PC-3 (cell line): ENCODE measurements at regions not wholly inside any gene's neighbourhood (a gene's known extent, or its start where the extent isn't known, plus 50 kb on each side); places are given as distances from the start of the nearest gene placed in this dataset.

Experiments used
- CTCF ChIP-seq: fragments of 300-600 bp; sonication (generic); conservative IDR thresholded peaks from 2 replicates; pipeline ENCODE4 v1.5.1; 2017; ENCODE audit warnings: antibody characterized with exemption, low read depth, mild to moderate bottlenecking, low read length
- EZH2 ChIP-seq: fragments of 300-600 bp; sonication (generic); IDR thresholded peaks from one replicate; pipeline ENCODE4 v1.6.1; 2017; ENCODE audit warnings: antibody characterized with exemption, mild to moderate bottlenecking, low read length; ENCODE audit not compliant: unreplicated experiment
- EZH2phosphoT487 ChIP-seq: fragments of 300-600 bp; sonication (generic); IDR thresholded peaks from 2 replicates; pipeline ENCODE4 v1.6.1; 2018; ENCODE audit warnings: mild to moderate bottlenecking, antibody characterized with exemption, low read length, borderline replicate concordance

DNA sequence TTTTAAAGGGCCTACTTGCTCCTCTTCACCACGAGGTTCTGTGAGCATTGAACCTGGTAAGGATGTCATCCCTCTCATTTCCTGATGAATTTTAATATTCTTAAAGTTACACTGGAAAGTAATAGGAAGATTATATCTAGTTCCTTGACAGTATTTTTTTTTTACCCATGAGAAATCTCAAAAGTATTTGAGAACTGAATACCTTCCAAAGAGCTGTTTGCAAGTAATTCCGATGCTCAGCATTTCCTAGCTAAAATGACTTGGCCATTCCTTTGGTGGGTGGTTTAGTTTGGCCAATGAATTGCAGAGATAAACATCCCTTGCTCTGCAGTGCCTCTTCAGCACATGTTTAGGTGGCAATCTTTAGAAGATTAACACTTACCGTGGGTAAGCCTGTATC, 110.2 kb upstream of the WDR1 start:
- TF ChIP-seq CTCF (no peak), EZH2phosphoT487 (no peak), EZH2 (no peak)
